SK-N-SH treated with all-trans-retinoic acid at 6 μM for 48 hours (cell line): ENCODE measurements at regions not wholly inside any gene's neighbourhood (a gene's known extent, or its start where the extent isn't known, plus 50 kb on each side); places are given as distances from the start of the nearest gene placed in this dataset.

Experiments used
- ATAC-seq: fragments of 200-7000 bp; cut with Tn5 transposase; 3 replicates; pipeline ENCODE4 v1.9.1; 2020; ENCODE audit warnings: mild to moderate bottlenecking, moderate library complexity
- ARNTL ChIP-seq: fragments of 450-650 bp; formaldehyde crosslinking; IDR thresholded peaks from 2 replicates; pipeline ENCODE4 v1.5.0; 2020; ENCODE audit warnings: low read depth, mild to moderate bottlenecking, moderate library complexity, borderline replicate concordance
- BACH2 ChIP-seq: fragments of 250-450 bp; sonication (Bioruptor Pico); IDR thresholded peaks from 2 replicates; pipeline ENCODE4 v1.9.0; 2021; ENCODE audit warnings: mild to moderate bottlenecking, borderline replicate concordance
- CREB5 ChIP-seq: fragments of 250-450 bp; sonication (Bioruptor Pico); IDR thresholded peaks from 2 replicates; pipeline ENCODE4 v1.5.1; 2020; ENCODE audit warnings: low read depth, mild to moderate bottlenecking, moderate library complexity
- CSDC2 ChIP-seq: fragments of 250-450 bp; sonication (Bioruptor Pico); IDR thresholded peaks from 2 replicates; pipeline ENCODE4 v1.5.0; 2020; ENCODE audit warnings: mild to moderate bottlenecking, moderate library complexity
- GLIS3 ChIP-seq: fragments of 250-450 bp; sonication (Bioruptor Pico); IDR thresholded peaks from 2 replicates; pipeline ENCODE4 v1.5.0; 2020; ENCODE audit warnings: mild to moderate bottlenecking, moderate library complexity
- ISL1 ChIP-seq: fragments of 250-450 bp; sonication (Bioruptor Pico); IDR thresholded peaks from 2 replicates; pipeline ENCODE4 v2.1.2; 2022; ENCODE audit warnings: mild to moderate bottlenecking, moderate library complexity
- OSR1 ChIP-seq: fragments of 250-450 bp; sonication (Bioruptor Pico); IDR thresholded peaks from 2 replicates; pipeline ENCODE4 v1.8.0; 2022; ENCODE audit warnings: moderate library complexity, mild to moderate bottlenecking, inconsistent platforms
- POU6F1 ChIP-seq: fragments of 250-450 bp; sonication (Bioruptor Pico); IDR thresholded peaks from 2 replicates; pipeline ENCODE4 v1.8.0; 2021; ENCODE audit warnings: low read depth, mild to moderate bottlenecking, moderate library complexity, borderline replicate concordance
- RARB ChIP-seq: fragments of 250-450 bp; sonication (Bioruptor Pico); IDR thresholded peaks from 2 replicates; pipeline ENCODE4 v1.8.0; 2021; ENCODE audit warnings: mild to moderate bottlenecking, moderate library complexity
- SNAI2 ChIP-seq: fragments of 250-450 bp; sonication (Bioruptor Pico); IDR thresholded peaks from 2 replicates; pipeline ENCODE4 v1.5.0; 2020; ENCODE audit warnings: mild to moderate bottlenecking, moderate library complexity
- TCF4 ChIP-seq: fragments of 250-450 bp; sonication (Bioruptor Pico); IDR thresholded peaks from 2 replicates; pipeline ENCODE4 v1.8.0; 2021; ENCODE audit warnings: mild to moderate bottlenecking, moderate library complexity, borderline replicate concordance
- TOX ChIP-seq: fragments of 250-450 bp; sonication (Bioruptor Pico); IDR thresholded peaks from 2 replicates; pipeline ENCODE4 v1.8.0; 2021; ENCODE audit warnings: mild to moderate bottlenecking, moderate library complexity, borderline replicate concordance
- ZC3H10 ChIP-seq: fragments of 250-450 bp; sonication (Bioruptor Pico); IDR thresholded peaks from 2 replicates; pipeline ENCODE4 v1.5.1; 2021; ENCODE audit warnings: mild to moderate bottlenecking, moderate library complexity
- ZNF70 ChIP-seq: fragments of 450-650 bp; formaldehyde crosslinking; IDR thresholded peaks from 2 replicates; pipeline ENCODE4 v1.5.0; 2020; ENCODE audit warnings: mild to moderate bottlenecking, moderate library complexity
- ZNF8 ChIP-seq: fragments of 450-650 bp; formaldehyde crosslinking; IDR thresholded peaks from 2 replicates; pipeline ENCODE4 v1.5.0; 2020; ENCODE audit warnings: mild to moderate bottlenecking, moderate library complexity
- TF ChIP-seq, protein P1 (sequence below): fragments of 250-450 bp; sonication (Bioruptor Pico); IDR thresholded peaks from 2 replicates; pipeline ENCODE4 v1.5.0; 2020; ENCODE audit warnings: mild to moderate bottlenecking, moderate library complexity
- TF ChIP-seq, protein P2 (sequence below): fragments of 250-450 bp; sonication (Bioruptor Pico); IDR thresholded peaks from 2 replicates; pipeline ENCODE4 v1.8.0; 2020; ENCODE audit warnings: mild to moderate bottlenecking, moderate library complexity, borderline replicate concordance
- TF ChIP-seq, protein P3 (sequence below): fragments of 250-450 bp; sonication (Bioruptor Pico); IDR thresholded peaks from 2 replicates; pipeline ENCODE4 v1.5.1; 2021; ENCODE audit warnings: mild to moderate bottlenecking, moderate library complexity

- TF ChIP-seq, protein P1, sequence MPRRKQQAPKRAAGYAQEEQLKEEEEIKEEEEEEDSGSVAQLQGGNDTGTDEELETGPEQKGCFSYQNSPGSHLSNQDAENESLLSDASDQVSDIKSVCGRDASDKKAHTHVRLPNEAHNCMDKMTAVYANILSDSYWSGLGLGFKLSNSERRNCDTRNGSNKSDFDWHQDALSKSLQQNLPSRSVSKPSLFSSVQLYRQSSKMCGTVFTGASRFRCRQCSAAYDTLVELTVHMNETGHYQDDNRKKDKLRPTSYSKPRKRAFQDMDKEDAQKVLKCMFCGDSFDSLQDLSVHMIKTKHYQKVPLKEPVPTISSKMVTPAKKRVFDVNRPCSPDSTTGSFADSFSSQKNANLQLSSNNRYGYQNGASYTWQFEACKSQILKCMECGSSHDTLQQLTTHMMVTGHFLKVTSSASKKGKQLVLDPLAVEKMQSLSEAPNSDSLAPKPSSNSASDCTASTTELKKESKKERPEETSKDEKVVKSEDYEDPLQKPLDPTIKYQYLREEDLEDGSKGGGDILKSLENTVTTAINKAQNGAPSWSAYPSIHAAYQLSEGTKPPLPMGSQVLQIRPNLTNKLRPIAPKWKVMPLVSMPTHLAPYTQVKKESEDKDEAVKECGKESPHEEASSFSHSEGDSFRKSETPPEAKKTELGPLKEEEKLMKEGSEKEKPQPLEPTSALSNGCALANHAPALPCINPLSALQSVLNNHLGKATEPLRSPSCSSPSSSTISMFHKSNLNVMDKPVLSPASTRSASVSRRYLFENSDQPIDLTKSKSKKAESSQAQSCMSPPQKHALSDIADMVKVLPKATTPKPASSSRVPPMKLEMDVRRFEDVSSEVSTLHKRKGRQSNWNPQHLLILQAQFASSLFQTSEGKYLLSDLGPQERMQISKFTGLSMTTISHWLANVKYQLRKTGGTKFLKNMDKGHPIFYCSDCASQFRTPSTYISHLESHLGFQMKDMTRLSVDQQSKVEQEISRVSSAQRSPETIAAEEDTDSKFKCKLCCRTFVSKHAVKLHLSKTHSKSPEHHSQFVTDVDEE (CRISPR knock-in tag), result peak; percentile 98
- TF ChIP-seq ZNF8 (CRISPR knock-in tag), result peak; percentile 75; the same call in 1 of the 2 replicates
- peak; percentile 97 for TF ChIP-seq TCF4 (CRISPR knock-in tag)
- peak; percentile 96 for TF ChIP-seq RARB
- peak; percentile 84; the same call in 1 of the 2 replicates for TF ChIP-seq POU6F1
- TF ChIP-seq BACH2 (CRISPR knock-in tag), result peak; percentile 78; the same call in 1 of the 2 replicates
- peak; percentile 84; the same call in 1 of the 2 replicates for TF ChIP-seq CSDC2 (CRISPR knock-in tag)
- peak; percentile 99 for TF ChIP-seq ZC3H10 (CRISPR knock-in tag)
- no peak for TF ChIP-seq OSR1 (CRISPR knock-in tag)
- TF ChIP-seq ARNTL (CRISPR knock-in tag), result no peak; the same call in 1 of the 2 replicates
- TF ChIP-seq CREB5 (CRISPR knock-in tag), result peak; percentile 98
- TF ChIP-seq TOX (CRISPR knock-in tag), result peak; percentile 97
- TF ChIP-seq GLIS3, result peak; percentile 99
- TF ChIP-seq SNAI2, result peak; percentile 89
Measured at GRCh38 chr6:23349521-23350147, 776.4 kb upstream of the NRSN1 start (continued).

- TF ChIP-seq ZNF70 (CRISPR knock-in tag), result no peak
- TF ChIP-seq, protein P2, sequence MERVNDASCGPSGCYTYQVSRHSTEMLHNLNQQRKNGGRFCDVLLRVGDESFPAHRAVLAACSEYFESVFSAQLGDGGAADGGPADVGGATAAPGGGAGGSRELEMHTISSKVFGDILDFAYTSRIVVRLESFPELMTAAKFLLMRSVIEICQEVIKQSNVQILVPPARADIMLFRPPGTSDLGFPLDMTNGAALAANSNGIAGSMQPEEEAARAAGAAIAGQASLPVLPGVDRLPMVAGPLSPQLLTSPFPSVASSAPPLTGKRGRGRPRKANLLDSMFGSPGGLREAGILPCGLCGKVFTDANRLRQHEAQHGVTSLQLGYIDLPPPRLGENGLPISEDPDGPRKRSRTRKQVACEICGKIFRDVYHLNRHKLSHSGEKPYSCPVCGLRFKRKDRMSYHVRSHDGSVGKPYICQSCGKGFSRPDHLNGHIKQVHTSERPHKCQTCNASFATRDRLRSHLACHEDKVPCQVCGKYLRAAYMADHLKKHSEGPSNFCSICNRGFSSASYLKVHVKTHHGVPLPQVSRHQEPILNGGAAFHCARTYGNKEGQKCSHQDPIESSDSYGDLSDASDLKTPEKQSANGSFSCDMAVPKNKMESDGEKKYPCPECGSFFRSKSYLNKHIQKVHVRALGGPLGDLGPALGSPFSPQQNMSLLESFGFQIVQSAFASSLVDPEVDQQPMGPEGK, result peak; percentile 49; the same call in 1 of the 2 replicates
- TF ChIP-seq TCF4 (CRISPR knock-in tag), result peak; percentile 71; the same call in 1 of the 2 replicates
- TF ChIP-seq, protein P1 (CRISPR knock-in tag), result peak; percentile 56; the same call in 1 of the 2 replicates
- TF ChIP-seq ISL1, result peak; percentile 79
- peak; percentile 84 for TF ChIP-seq ZC3H10 (CRISPR knock-in tag)
- no peak for TF ChIP-seq SNAI2
- TF ChIP-seq, protein P3, sequence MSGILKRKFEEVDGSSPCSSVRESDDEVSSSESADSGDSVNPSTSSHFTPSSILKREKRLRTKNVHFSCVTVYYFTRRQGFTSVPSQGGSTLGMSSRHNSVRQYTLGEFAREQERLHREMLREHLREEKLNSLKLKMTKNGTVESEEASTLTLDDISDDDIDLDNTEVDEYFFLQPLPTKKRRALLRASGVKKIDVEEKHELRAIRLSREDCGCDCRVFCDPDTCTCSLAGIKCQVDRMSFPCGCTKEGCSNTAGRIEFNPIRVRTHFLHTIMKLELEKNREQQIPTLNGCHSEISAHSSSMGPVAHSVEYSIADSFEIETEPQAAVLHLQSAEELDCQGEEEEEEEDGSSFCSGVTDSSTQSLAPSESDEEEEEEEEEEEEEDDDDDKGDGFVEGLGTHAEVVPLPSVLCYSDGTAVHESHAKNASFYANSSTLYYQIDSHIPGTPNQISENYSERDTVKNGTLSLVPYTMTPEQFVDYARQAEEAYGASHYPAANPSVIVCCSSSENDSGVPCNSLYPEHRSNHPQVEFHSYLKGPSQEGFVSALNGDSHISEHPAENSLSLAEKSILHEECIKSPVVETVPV (CRISPR knock-in tag), result peak; percentile 83; the same call in 1 of the 2 replicates
- TF ChIP-seq, all 23 proteins: peak for 6
- peak; percentile 61 for ATAC-seq
Measured at GRCh38 chr6:23350752-23351453, 775.1 kb upstream of the NRSN1 start.
